ENCODE measurements at regions not wholly inside any gene's neighbourhood (a gene's known extent, or its start where the extent isn't known, plus 50 kb on each side); places are given as distances from the start of the nearest gene placed in this dataset.
"Not testable (repeated sequence)": the region's sequence is repeated elsewhere in the genome, so short reads cannot be mapped to it uniquely, and the experiment has no call there.

GRCh38 chr13:44857061-44857460 lies 132.2 kb downstream of the NUFIP1 start:
- Mint-ChIP-seq H3K27me3 (ENCODE audit: insufficient read depth) (0 out of 2 replicates have a peak, but pooled peaks cover 1% of the 10 kb centered on the region), H3K27ac (no peak overlapping the region), H3K36me3 (ENCODE audit: low read depth) (no peaks in the 10 kb centered on the region), H3K4me1 (ENCODE audit: low read depth) (peaks cover 9% of the 10 kb centered on the region), H3K4me3 (no peak overlapping the region; the same call in 1 of the 2 replicates), H3K9me3 (no peaks in the 10 kb centered on the region; the same call in 1 of the 2 replicates)
- no peak for DNase-seq
- TF ChIP-seq CTCF (IDR thresholded peaks at IDR 0.05) = no peak

GRCh38 chr13:44855860-44856259 lies 133.4 kb downstream of the NUFIP1 start:
- Mint-ChIP-seq H3K27ac (no peak overlapping the region; the same call in 1 of the 2 replicates), H3K4me1 (ENCODE audit: low read depth) (peaks cover 9% of the 10 kb centered on the region), H3K9me3 (no peaks in the 10 kb centered on the region), H3K27me3 (ENCODE audit: insufficient read depth) (0 out of 2 replicates have a peak, but pooled peaks cover 1% of the 10 kb centered on the region), H3K4me3 (no peak overlapping the region), H3K36me3 (ENCODE audit: low read depth) (no peaks in the 10 kb centered on the region)
- DNase-seq = no peak
- no peak for TF ChIP-seq CTCF (IDR thresholded peaks at IDR 0.05)

GRCh38 chr13:44854313-44855060 lies 134.8 kb downstream of the NUFIP1 start:
- no peak for TF ChIP-seq CTCF (IDR thresholded peaks at IDR 0.05)
- Mint-ChIP-seq H3K27me3 (ENCODE audit: insufficient read depth) (0 out of 2 replicates have a peak, but pooled peaks cover 1% of the 10 kb centered on the region), H3K9me3 (no peaks in the 10 kb centered on the region), H3K36me3 (ENCODE audit: low read depth) (no peaks in the 10 kb centered on the region), H3K4me1 (ENCODE audit: low read depth) (peaks cover 9% of the 10 kb centered on the region), H3K4me3 (no peak overlapping the region), H3K27ac (no peak overlapping the region)
- DNase-seq = no peak

- H3K27me3 Mint-ChIP-seq (ENCODE audit: insufficient read depth) = 0 out of 2 replicates have a peak, but pooled peaks cover 1% of the 10 kb centered on the region
- TF ChIP-seq CTCF (IDR thresholded peaks at IDR 0.05) = no peak
- H3K27ac Mint-ChIP-seq = no peak overlapping the region
- H3K4me3 Mint-ChIP-seq = no peak overlapping the region
- peaks cover 9% of the 10 kb centered on the region for H3K4me1 Mint-ChIP-seq (ENCODE audit: low read depth)
- DNase-seq = no peak
- H3K36me3 Mint-ChIP-seq (ENCODE audit: low read depth) = no peaks in the 10 kb centered on the region
- no peaks in the 10 kb centered on the region for H3K9me3 Mint-ChIP-seq
Observed at GRCh38 chr13:44853641-44854040, 135.6 kb downstream of the NUFIP1 start.

- Mint-ChIP-seq H3K4me1 (ENCODE audit: low read depth) (peaks cover 1% of the 10 kb centered on the region), H3K4me3 (no peak overlapping the region), H3K27ac (no peak overlapping the region), H3K36me3 (ENCODE audit: low read depth) (no peaks in the 10 kb centered on the region), H3K9me3 (no peaks in the 10 kb centered on the region), H3K27me3 (ENCODE audit: insufficient read depth) (no peaks in the 10 kb centered on the region)
- no peak for DNase-seq
- TF ChIP-seq CTCF (IDR thresholded peaks at IDR 0.05) = no peak
Observed at GRCh38 chr13:44848920-44849676, 140.2 kb downstream of the NUFIP1 start.

GRCh38 chr13:44845281-44846058 lies 143.8 kb downstream of the NUFIP1 start:
- not testable (repeated sequence) for H3K36me3 Mint-ChIP-seq (ENCODE audit: low read depth); H3K27me3 Mint-ChIP-seq (ENCODE audit: insufficient read depth); H3K27ac Mint-ChIP-seq; H3K9me3 Mint-ChIP-seq; DNase-seq; H3K4me3 Mint-ChIP-seq
- H3K4me1 Mint-ChIP-seq (ENCODE audit: low read depth) = peaks cover 37% of the 10 kb centered on the region

Data from HFFc6 (cell line).